HG02678 (cell line): ENCODE measurements at regions not wholly inside any gene's neighbourhood (a gene's known extent, or its start where the extent isn't known, plus 50 kb on each side); places are given as distances from the start of the nearest gene placed in this dataset.

Source experiments
- ATAC-seq: cut with Tn5 transposase; IDR thresholded peaks from one replicate; pipeline ENCODE4 v1.9.1; 2021; ENCODE audit warnings: mild to moderate bottlenecking, moderate library complexity; ENCODE audit not compliant: unreplicated experiment

- ATAC-seq, result no peak
Observed at GRCh38 chr5:155947394-155948062, 379.4 kb upstream of the SGCD start.

DNA sequence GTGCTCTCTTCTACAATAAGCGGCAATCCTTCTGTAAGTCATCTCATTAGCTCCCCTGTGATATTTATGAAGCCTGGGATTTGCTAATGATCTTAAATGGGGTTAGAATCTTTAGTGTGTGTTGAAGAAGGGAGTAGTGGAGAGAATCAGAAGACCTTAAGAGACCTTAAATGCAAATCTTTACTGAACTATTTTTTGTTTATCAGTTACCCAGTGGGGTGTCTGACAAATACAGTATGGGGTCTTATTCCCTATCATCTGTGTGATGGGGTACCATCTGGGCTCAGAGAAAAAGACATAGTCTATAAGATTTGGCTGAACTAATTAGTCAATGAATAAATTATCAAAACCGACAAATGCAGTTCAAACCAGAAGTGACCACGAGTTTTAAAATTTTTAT, 378.4 kb upstream of the SGCD start:
- ATAC-seq, result no peak

GRCh38 chr5:155952486-155953089, 374.4 kb upstream of the SGCD start:
- ATAC-seq, result no peak

DNA sequence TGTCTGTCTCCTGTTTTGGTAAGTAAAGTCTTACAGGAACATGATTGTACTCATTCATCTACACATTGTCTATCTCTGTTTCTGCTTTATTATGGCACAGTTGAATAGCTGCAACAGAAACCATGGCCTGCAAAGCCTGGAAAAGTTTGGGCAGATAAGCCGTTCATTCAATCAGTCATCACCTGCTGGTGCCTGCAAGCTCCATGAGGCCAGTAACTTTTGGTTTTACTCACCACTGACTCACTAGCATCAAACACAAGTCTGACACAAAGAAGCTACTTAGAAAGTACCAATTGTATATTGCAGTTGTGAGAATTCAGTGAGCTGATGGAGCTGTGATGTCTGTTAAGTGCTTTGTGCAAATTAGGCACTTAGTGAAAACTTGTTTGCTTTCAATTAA, 373.6 kb upstream of the SGCD start:
- no peak for ATAC-seq

- ATAC-seq, result no peak
Observed at GRCh38 chr5:155954701-155955445, 372.1 kb upstream of the SGCD start.

DNA sequence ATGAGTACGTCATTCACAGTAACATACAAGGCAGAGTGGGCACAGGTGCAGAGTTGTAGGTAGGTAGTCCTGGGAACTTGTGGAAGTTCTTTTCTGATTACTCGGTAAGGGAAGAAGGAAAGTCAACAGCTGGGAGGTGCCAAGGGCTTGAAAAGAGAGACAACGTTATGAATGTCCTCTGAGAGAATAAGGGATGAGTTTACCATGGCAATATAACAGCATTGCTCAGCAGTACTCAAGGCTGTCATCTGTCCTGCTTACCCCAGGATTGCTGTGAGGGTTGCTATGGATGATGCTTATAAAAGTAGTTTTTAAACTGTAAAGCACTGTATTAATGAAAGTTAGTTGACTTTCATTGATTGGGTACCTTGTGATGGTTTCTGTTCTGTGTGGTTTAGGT, 369.1 kb upstream of the SGCD start:
- ATAC-seq, result no peak

DNA sequence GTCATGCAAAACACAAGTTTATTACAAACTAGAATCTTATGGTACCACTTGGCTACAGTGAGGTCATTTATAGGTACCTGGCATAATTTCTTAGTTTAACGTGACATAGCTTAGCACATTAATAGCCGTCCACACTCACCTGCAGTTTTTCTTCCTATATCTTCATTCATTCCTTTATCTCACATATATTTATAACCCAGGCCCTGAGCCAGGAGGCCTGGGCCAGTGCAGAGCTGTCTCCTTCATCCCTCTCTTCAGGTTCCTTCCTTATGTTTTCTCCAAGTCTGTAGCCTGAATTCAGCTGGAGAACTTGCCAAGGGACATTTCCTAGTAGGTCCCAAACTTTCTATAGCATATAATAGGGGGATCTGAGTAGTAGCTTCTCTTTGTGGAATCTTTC, 367.9 kb upstream of the SGCD start:
- no peak for ATAC-seq

GRCh38 chr5:155960177-155960576, 366.8 kb upstream of the SGCD start:
- no peak for ATAC-seq

DNA sequence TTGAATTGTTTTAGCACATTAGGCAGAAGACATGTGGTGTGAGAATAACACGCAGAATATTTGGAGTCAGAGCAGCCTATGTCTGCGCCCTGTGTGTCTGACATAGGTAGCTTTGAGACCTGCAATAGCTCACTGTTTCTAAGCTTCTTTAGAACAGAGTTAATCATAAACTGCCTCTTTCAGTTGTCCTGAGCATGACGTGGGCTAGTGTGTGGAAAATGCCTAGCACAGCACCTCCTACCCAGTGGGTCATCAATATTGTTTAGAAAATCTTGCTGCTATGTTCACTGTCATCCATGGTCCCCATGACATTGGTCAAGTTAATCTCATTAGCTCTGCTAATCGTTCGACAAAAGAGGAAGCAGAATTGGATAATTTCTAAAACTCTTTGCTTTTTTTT, 357.4 kb upstream of the SGCD start:
- ATAC-seq, result no peak

DNA sequence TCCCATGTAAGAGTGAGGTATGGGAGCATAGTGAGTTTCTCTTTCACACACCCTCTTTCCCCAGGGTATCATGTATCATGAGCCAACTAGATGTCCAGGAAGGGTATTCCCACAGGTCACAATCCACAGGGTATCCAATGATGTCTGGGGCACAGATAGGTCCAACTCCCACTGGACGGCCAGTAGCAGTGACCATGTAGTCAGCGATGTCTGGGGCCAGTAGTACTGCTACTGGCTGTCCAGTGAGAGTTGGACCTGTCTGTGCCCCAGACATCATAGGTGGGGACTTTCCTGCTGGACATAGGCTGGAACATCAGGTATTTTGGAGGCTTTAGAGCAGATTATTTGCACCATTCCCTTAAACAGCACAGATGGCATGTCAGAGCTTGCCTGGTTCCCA, 352.6 kb upstream of the SGCD start:
- no peak for ATAC-seq

- no peak for ATAC-seq
Observed at GRCh38 chr5:155978850-155979249, 348.1 kb upstream of the SGCD start.

- ATAC-seq, result no peak
Observed at GRCh38 chr5:155982354-155982753, 344.6 kb upstream of the SGCD start.

DNA sequence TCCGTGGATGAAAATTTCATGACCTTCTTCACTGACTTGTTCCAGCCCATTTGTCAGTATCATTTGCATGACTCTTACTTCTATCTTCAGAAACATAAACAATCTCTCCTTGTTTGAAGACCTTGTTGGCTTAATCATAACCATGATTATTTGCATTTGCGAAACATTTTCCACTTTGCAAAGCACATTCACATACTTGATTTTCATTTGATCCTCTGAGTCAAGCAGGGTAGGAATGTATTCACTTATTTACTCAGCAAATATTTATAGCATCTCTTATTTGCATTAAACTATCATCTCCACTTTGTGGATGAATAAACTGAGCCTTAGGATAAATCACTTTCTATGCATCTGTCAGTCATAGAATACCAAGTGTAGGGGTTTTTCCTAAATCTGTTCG, 343.0 kb upstream of the SGCD start:
- ATAC-seq, result no peak

GRCh38 chr5:155987265-155987810, 339.6 kb upstream of the SGCD start:
- no peak for ATAC-seq

- no peak for ATAC-seq
Observed at GRCh38 chr5:155989879-155990278, 337.1 kb upstream of the SGCD start.

GRCh38 chr5:155996123-155996522, 330.8 kb upstream of the SGCD start:
- no peak for ATAC-seq

DNA sequence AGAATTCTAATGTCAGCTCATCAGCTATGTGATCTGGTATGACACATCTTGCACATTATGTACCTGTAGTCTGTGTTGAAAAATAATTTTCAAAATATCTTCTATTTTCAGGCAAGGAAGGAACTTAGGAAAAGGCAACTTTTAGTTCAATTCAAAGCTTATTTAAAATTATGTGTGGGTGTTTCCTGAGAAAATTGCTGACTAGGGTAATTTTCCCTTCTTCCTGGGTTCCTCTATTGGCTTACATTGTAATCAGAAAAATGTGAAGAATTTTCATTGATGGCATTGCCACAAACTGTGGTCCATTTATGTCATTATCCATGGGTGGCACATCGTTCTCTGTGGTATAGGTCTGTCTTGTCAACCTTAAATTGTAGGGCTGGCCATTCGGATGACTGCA, 328.7 kb upstream of the SGCD start:
- no peak for ATAC-seq

- ATAC-seq, result no peak
Observed at GRCh38 chr5:156000115-156000514, 326.8 kb upstream of the SGCD start.

GRCh38 chr5:156004754-156005153, 322.2 kb upstream of the SGCD start:
- ATAC-seq, result no peak

DNA sequence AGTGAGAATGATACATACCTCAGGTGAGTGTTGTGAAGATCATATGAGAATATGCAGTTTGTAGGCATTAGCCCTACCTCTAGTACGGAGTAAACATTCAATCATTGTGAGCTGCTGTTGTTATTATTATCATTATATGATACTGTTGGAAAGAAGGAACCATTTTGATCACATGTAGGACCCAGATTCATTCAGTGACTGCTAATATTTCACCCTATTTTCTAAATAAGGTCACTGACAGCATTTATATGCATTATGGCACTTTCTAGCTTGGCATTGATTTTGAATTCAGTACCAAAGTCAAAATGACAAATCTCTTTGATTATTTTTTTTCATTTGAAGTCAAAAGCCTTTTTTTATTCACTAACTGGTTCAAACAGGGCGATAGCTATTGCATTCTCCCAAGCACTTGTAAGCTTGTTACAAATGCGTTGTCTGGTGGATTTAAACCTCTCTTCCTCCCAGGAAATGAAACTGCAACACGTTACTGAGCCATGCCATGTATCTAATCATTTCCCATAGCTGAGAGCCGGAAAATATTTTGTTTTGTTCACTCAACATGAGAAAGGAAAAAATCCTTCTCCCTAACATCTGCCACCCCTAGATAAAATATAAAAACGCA, 320.8 kb upstream of the SGCD start:
- ATAC-seq, result no peak

DNA sequence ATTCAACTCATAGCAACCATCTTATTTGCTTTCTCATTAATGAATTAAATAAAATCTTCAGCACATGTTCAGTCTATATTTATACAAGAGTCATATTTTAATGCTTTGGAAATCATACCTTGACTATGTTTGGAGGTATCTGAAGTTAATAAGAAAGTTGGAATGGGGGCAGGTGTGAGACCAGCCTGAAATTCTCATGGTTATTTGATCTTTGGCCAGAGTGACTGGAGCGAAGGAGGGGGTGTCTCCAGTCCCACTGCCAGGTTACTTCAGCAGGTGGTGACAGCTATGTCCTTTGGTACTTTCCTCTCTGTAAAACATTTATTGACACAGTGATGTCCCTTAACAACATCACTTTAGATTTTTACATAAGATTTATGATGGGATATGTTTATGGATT, 318.1 kb upstream of the SGCD start:
- no peak for ATAC-seq

GRCh38 chr5:156009583-156009982, 317.4 kb upstream of the SGCD start:
- ATAC-seq, result no peak
